Activated T-cell treated with anti-CD3 and anti-CD28 coated beads for 24 hours (primary cell): ENCODE measurements at regions not wholly inside any gene's neighbourhood (a gene's known extent, or its start where the extent isn't known, plus 50 kb on each side); places are given as distances from the start of the nearest gene placed in this dataset.
"Not testable (repeated sequence)": the region's sequence is repeated elsewhere in the genome, so short reads cannot be mapped to it uniquely, and the experiment has no call there.

Experiments
- DNase-seq: peaks from one replicate; pipeline ENCODE4 v3.0.0-alpha.2; 2020; ENCODE audit warnings: low read depth

GRCh38 chr2:82501217-82501616 lies 1957.9 kb downstream of the SUCLG1 start:
- no peak for DNase-seq

GRCh38 chr2:82498777-82499443 lies 1960.2 kb downstream of the SUCLG1 start:
- no peak for DNase-seq

- DNase-seq = no peak
These were observed 1964.3 kb downstream of the SUCLG1 start for GRCh38 chr2:82494739-82495138.

GRCh38 chr2:82491591-82491990 lies 1967.5 kb downstream of the SUCLG1 start:
- no peak for DNase-seq

GRCh38 chr2:82487354-82487753 lies 1971.7 kb downstream of the SUCLG1 start:
- no peak for DNase-seq

- DNase-seq = no peak
These were observed 1973.4 kb downstream of the SUCLG1 start for GRCh38 chr2:82485701-82486100.

- DNase-seq = no peak
These were observed 1977.9 kb downstream of the SUCLG1 start for GRCh38 chr2:82481207-82481606.

- DNase-seq = no peak
These were observed 1980.4 kb downstream of the SUCLG1 start for GRCh38 chr2:82478641-82479040.

GRCh38 chr2:82476094-82476493 lies 1983.0 kb downstream of the SUCLG1 start:
- no peak for DNase-seq

- no peak for DNase-seq
These were observed 2030.8 kb downstream of the SUCLG1 start for GRCh38 chr2:82428251-82428650.

GRCh38 chr2:82412021-82412420 lies 2047.1 kb downstream of the SUCLG1 start:
- no peak for DNase-seq

GRCh38 chr2:82411071-82411470 lies 2048.0 kb downstream of the SUCLG1 start:
- DNase-seq = no peak

- DNase-seq = no peak
These were observed 2063.5 kb downstream of the SUCLG1 start for GRCh38 chr2:82395531-82395930.

GRCh38 chr2:82391386-82391785 lies 2067.7 kb downstream of the SUCLG1 start:
- DNase-seq = no peak

GRCh38 chr2:82355622-82356021 lies 2051.1 kb upstream of the LRRTM1 start:
- DNase-seq = no peak

- no peak for DNase-seq
These were observed 2041.4 kb upstream of the LRRTM1 start for GRCh38 chr2:82345910-82346309.

- no peak for DNase-seq
These were observed 2040.1 kb upstream of the LRRTM1 start for GRCh38 chr2:82344670-82345069.

GRCh38 chr2:82342356-82342755 lies 2037.8 kb upstream of the LRRTM1 start:
- no peak for DNase-seq

GRCh38 chr2:82340578-82341053 lies 2036.1 kb upstream of the LRRTM1 start:
- no peak for DNase-seq

- no peak for DNase-seq
These were observed 2035.3 kb upstream of the LRRTM1 start for GRCh38 chr2:82339805-82340204.

- DNase-seq = no peak
These were observed 2029.1 kb upstream of the LRRTM1 start for GRCh38 chr2:82333697-82334096.

GRCh38 chr2:82330155-82330554 lies 2025.6 kb upstream of the LRRTM1 start:
- no peak for DNase-seq

GRCh38 chr2:82326180-82326767 lies 2021.7 kb upstream of the LRRTM1 start:
- DNase-seq = not testable (repeated sequence)

- DNase-seq = no peak
These were observed 2015.7 kb upstream of the LRRTM1 start for GRCh38 chr2:82320296-82320695.
